T-helper 1 cell (primary cell): ENCODE measurements at regions not wholly inside any gene's neighbourhood (a gene's known extent, or its start where the extent isn't known, plus 50 kb on each side); places are given as distances from the start of the nearest gene placed in this dataset.

Source experiments
- DNase-seq, 5 donors: peaks; one replicate each; pipeline ENCODE4 v3.0.0-alpha.2; 2012 to 2020

DNA sequence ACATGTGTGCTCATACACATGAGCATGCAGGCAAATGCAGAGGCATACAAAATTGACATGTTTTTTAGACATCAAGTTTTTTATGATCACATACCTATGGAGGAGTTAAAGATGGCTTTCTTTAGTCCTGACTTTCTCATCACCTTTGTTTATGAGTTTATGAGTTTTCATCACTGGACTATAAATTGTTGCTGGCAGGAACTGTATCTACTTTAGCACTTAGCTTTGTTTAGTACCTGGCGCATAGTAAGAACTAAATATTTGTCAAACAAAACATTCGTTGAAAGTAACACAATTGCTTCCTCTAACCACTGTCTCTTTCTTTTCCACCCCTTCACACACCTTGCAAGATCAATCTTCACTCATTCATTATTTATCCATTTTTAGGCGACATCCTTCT is 182.6 kb downstream of the SUCNR1 start:
- no peak for DNase-seq

- DNase-seq: no peak
Observed at GRCh38 chr3:152056481-152056880, 183.0 kb downstream of the SUCNR1 start.

DNA sequence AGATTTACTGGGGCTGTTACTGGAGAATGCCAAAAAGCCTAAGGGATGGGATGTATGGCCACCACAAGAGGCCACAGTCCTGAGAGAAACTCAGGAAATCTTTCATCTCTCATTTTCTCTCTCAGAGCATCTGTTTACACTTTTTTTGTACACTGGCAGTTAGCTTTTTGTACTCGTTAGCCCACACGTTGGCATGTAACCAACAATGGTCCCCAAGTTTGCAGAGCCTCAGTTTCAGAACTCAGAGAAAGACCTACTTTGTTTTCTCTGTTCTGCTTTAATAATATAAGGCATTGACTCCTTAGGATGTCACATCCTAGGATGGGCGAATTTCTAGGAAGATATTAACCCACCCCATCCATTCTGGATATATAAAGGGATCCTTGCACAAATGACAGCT is 183.5 kb downstream of the SUCNR1 start:
- DNase-seq: no peak

DNA sequence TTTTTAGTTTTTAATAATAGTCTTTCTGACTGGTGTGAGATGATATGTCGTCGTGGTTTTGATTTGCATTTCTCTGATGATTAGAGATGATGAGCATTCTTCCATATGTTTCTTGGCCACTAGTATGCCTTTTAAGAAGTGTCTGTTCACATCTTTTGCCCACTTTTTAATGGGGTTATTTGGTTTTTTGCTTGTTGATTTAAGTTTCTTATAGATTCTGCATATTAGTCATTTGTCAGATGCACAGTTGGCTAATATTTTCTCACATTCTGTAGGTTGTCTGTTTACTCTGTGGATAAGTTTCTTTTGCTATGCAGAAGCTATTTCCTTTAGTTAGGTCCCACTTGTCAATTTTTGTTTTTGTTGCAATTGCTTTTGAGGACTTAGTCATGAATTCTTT is 185.4 kb downstream of the SUCNR1 start:
- no peak for DNase-seq

GRCh38 chr3:152060701-152061100 is 187.3 kb downstream of the SUCNR1 start:
- DNase-seq: no peak

DNA sequence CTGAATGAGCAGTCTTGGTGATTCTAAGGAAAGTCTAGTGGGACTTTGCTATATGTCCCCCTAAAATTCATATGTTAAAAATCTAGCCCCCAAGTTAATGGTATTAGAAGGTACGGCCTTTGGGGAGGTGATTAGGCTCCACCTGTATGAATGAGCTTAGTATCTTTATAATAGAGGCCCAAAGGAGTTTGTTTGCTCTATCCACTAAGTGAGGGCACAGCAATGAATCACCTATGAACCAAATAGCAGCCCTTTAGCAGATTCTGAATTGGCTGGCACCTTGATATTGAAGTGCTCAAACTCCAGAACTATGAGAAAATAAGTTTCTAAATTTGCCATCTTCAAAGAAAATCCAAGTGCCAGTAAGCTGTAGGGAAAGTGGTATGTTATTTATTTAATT is 187.9 kb downstream of the SUCNR1 start:
- no peak for DNase-seq

GRCh38 chr3:152069871-152070270 is 196.4 kb downstream of the SUCNR1 start:
- peak in 1 of 5 donors; percentile 14 for DNase-seq

DNA sequence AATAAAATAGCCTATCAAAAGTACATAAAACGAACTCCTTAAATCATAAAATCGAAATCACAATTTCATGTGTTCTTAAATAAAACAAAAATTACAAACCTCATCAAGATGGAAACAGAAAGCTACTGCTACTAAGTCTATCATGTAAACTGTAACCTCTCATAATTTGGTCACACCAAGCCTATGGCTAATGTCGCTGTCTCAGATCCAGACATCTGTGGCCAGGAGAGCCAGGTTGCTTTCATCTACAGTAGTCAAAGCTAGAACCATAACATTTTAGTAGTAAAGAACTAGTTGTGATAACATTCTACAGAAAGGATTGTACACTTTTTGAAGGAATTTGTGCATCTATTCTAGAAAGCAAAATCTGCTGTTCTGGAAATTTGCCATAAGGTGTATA is 197.4 kb upstream of the MBNL1 start:
- DNase-seq: no peak

DNA sequence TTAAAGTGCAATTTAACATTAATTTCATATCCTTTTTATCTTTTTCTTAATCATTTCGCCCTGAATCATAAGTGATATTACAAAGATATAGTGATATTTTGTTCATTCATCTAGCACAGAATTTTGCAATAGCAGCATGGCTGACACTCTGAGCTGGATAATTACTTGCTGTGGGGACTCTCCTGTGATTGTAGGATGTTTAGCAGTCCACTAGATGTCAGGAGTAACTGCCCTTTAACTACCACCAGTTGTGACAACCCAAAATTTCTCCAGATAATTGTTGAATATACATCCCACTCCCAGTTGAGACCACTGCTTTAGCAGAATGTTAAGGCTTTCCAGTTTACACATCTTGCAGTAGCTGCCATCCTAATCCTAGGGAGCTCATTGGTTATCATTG is 196.8 kb upstream of the MBNL1 start:
- DNase-seq: peak in 1 of 5 donors; percentile 52

GRCh38 chr3:152073267-152073666 is 195.5 kb upstream of the MBNL1 start:
- DNase-seq: no peak

DNA sequence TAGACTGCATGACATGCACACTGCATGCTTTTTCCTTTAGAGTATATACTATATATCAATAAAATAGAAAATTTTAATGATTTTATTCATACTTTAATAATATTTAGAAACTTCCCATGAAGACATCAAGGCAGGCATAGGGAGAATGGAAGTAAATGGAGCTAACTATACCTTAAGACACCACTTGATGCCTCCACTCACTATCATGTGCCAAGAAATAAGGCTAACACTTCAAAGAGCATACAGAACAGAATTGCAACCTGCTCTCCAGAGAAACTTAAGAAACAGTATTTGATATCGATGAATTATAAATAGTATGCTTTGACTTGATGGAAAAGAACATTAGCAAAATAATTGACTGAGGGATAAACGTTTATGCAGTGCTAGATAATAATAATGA is 192.6 kb upstream of the MBNL1 start:
- DNase-seq: no peak

GRCh38 chr3:152079980-152080379 is 188.7 kb upstream of the MBNL1 start:
- no peak for DNase-seq

GRCh38 chr3:152083135-152083534 is 185.6 kb upstream of the MBNL1 start:
- no peak for DNase-seq

DNA sequence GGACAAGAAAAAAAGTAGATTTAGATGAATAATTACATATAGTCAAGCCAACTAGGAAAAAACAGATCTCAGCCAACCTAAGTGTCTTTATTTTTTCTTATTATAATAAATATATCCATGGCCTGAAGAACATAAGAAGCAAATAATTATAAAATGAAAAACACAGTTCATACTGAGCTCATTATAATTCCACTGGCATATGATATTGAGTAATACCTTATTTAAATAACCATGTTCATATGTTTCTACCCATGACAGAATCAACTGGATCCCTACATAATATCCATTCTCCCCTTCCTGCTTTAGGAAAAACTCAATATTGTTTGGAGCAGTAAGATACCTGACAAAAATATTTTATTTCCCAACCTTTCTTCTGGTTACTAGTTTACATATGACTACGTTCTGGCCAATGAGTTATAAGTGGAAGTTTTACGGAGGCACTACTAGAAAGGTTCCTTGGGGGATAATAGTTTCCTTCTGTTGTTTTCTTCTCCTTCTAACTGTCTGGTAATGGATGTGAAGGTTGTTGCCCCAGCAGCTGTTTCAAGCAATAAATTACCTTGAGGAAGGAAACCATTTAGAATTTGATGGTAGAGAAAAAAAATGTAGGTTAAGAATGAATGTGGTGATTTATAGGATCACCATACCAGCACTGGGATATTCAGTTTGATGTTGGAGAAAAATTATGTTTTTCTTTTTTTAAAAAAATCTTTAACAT is 184.1 kb upstream of the MBNL1 start:
- no peak for DNase-seq

DNA sequence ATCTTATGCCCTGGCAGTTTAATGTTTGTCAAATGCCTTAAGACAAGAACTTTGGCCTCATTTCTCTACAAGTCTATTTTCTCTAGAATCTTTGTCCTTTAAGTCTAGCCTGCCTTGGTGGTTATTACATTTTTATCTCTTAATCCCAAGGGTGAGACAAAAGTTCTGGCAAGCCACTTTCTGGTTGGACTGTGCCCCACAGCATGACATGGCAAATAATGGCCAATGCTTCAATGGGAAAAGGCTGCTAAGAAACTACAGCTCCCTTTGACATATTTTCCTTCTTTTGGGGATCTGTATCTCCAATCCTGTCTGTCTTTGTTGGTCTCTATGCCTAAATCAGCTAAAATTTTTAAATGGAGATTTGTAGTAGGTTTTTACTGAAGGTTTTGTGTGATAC is 181.6 kb upstream of the MBNL1 start:
- no peak for DNase-seq

- DNase-seq: no peak
Observed at GRCh38 chr3:152089528-152089927, 179.2 kb upstream of the MBNL1 start.

- DNase-seq: no peak
Observed at GRCh38 chr3:152091725-152092124, 177.0 kb upstream of the MBNL1 start.

- no peak for DNase-seq
Observed at GRCh38 chr3:152093901-152094300, 174.8 kb upstream of the MBNL1 start.

- DNase-seq: no peak
Observed at GRCh38 chr3:152094406-152094805, 174.3 kb upstream of the MBNL1 start.

- no peak for DNase-seq
Observed at GRCh38 chr3:152095472-152095871, 173.3 kb upstream of the MBNL1 start.

DNA sequence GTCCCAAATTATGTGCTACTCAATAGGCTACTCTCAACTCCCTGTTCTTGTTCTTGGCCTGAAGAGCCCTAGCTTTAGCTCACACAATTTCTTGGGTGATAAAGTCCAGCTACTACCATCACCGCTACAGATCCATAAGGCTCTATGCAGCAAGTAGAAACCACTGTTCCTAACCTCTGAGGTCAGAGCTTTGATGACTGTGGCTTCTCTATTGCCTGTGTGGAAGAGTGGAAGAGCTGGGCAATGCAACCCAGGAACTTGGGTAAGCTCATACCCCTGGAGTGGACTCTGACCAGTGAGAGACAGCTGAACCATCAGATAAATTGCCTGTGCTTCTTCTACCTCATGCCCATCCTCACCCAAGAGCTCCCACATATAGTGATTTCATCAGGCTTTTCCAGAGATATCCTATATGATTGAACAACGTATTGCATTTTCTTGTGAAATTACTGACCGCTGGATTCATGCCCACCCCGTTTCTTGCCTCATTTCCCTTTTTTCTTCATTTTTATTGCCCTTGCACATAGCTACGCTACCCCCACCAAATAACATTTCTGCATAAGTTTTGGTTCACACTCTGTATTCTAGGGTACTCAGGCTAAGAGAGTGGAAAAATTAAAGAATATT is 172.3 kb upstream of the MBNL1 start:
- no peak for DNase-seq

GRCh38 chr3:152097120-152097519 is 171.6 kb upstream of the MBNL1 start:
- DNase-seq: no peak

GRCh38 chr3:152097770-152098169 is 171.0 kb upstream of the MBNL1 start:
- no peak for DNase-seq

DNA sequence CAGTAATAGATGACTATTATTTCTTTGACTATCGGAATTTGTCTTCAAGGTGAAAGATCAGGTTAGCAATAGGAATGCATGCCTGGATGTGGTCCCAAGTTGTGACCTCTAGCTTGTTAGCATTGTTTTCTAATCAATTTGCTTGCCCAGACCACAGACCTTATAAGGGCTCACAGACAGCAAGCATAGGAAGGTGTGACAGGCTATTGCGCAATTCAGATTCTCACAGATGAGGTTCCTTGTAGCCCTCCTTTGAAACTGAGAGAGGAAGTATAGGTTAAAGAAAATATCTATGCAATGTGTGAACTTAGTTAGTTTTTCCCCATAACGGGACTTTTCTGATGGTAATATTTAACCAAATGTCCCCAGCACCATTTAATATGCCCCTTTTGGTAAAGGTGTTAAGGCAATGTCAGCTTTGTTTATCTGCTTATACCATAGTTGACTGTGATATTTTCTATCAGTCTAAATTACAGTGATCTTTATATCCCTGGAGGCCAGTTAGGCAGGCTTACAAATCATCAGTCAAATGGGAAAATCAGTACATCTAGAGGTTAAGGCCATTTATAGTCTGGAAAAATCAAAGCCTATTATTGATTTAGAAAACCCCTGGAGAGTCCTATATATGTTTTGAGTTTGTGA is 168.1 kb upstream of the MBNL1 start:
- DNase-seq: peak in 1 of 5 donors; percentile 54
